A549 (cell line): ENCODE measurements at regions not wholly inside any gene's neighbourhood (a gene's known extent, or its start where the extent isn't known, plus 50 kb on each side); places are given as distances from the start of the nearest gene placed in this dataset.

ENCODE experiments used
- CTCF ChIP-seq: fragments of >200 bp; sonication (Bioruptor Twin); formaldehyde crosslinking; IDR thresholded peaks from 3 replicates; pipeline ENCODE4 v1.5.1; 2016
- TP53 ChIP-seq: fragments of 250-450 bp; sonication (Bioruptor Pico); IDR thresholded peaks from 2 replicates; pipeline ENCODE4 v1.5.0; 2021; ENCODE audit warnings: mild to moderate bottlenecking, moderate library complexity

GRCh38 chr12:125453751-125454150 is 388.5 kb downstream of the AACS start:
- TF ChIP-seq CTCF (no peak), TP53 (CRISPR knock-in tag) (no peak)
